M059J (cell line): ENCODE measurements at regions not wholly inside any gene's neighbourhood (a gene's known extent, or its start where the extent isn't known, plus 50 kb on each side); places are given as distances from the start of the nearest gene placed in this dataset.
A peak's percentile ranks its signal among the peaks of the same experiment; 100 is the strongest.
"Not testable (repeated sequence)": the region's sequence is repeated elsewhere in the genome, so short reads cannot be mapped to it uniquely, and the experiment has no call there.

ENCODE experiments used
- DNase-seq: peaks from one replicate; pipeline ENCODE4 v3.0.0-alpha.2; 2012; ENCODE audit warnings: low read depth

GRCh38 chr7:68892236-68892635 lies 706.0 kb upstream of the AUTS2 start:
- DNase-seq, result peak; percentile 92

GRCh38 chr7:68893411-68893810 lies 704.9 kb upstream of the AUTS2 start:
- no peak for DNase-seq

GRCh38 chr7:68899156-68899555 lies 699.1 kb upstream of the AUTS2 start:
- DNase-seq, result not testable (repeated sequence)

GRCh38 chr7:68900096-68900495 lies 698.2 kb upstream of the AUTS2 start:
- peak; percentile 52 for DNase-seq

- DNase-seq, result peak; percentile 77
Measured at GRCh38 chr7:68904630-68905029, 693.6 kb upstream of the AUTS2 start.

- no peak for DNase-seq
Measured at GRCh38 chr7:68911754-68912153, 686.5 kb upstream of the AUTS2 start.

GRCh38 chr7:68914006-68914405 lies 684.3 kb upstream of the AUTS2 start:
- DNase-seq, result peak; percentile 22

GRCh38 chr7:68917041-68917651 lies 681.1 kb upstream of the AUTS2 start:
- peak; percentile 59 for DNase-seq

- no peak for DNase-seq
Measured at GRCh38 chr7:68918621-68919020, 679.7 kb upstream of the AUTS2 start.

GRCh38 chr7:68922850-68923249 lies 675.4 kb upstream of the AUTS2 start:
- peak; percentile 43 for DNase-seq

- peak; percentile 76 for DNase-seq
Measured at GRCh38 chr7:68925241-68925640, 673.0 kb upstream of the AUTS2 start.

- peak; percentile 89 for DNase-seq
Measured at GRCh38 chr7:68929781-68930261, 668.5 kb upstream of the AUTS2 start.

- peak; percentile 30 for DNase-seq
Measured at GRCh38 chr7:68936471-68937035, 661.7 kb upstream of the AUTS2 start.

- DNase-seq, result peak; percentile 67
Measured at GRCh38 chr7:68938151-68938550, 660.1 kb upstream of the AUTS2 start.

- peak; percentile 40 for DNase-seq
Measured at GRCh38 chr7:68943786-68944185, 654.5 kb upstream of the AUTS2 start.

GRCh38 chr7:68955656-68956055 lies 642.6 kb upstream of the AUTS2 start:
- peak; percentile 90 for DNase-seq

- no peak for DNase-seq
Measured at GRCh38 chr7:68958571-68958970, 639.7 kb upstream of the AUTS2 start.

- DNase-seq, result peak; percentile 99
Measured at GRCh38 chr7:68963552-68963951, 634.7 kb upstream of the AUTS2 start.

GRCh38 chr7:68964060-68964459 lies 634.2 kb upstream of the AUTS2 start:
- DNase-seq, result peak; percentile 73

- DNase-seq, result no peak
Measured at GRCh38 chr7:68965351-68965750, 632.9 kb upstream of the AUTS2 start.

GRCh38 chr7:68967598-68967997 lies 630.7 kb upstream of the AUTS2 start:
- no peak for DNase-seq

GRCh38 chr7:68969571-68969970 lies 628.7 kb upstream of the AUTS2 start:
- DNase-seq, result peak; percentile 62

GRCh38 chr7:68971634-68972340 lies 626.5 kb upstream of the AUTS2 start:
- DNase-seq, result no peak
